ENCODE measurements at regions not wholly inside any gene's neighbourhood (a gene's known extent, or its start where the extent isn't known, plus 50 kb on each side); places are given as distances from the start of the nearest gene placed in this dataset.

- H3K27me3 ChIP-seq (replicated peaks; ENCODE audit: insufficient read depth, low read length), result no peaks in the 10 kb centered on the region
- H4K20me1 ChIP-seq (ENCODE audit: insufficient read depth, low read length), result no peaks in the 10 kb centered on the region
- no peak overlapping the region for H3K9ac ChIP-seq (ENCODE audit: low read length)
- H3K4me2 ChIP-seq (ENCODE audit: low read depth, low read length), result no peak overlapping the region
- H2AFZ ChIP-seq (ENCODE audit: low read length), result no peak overlapping the region
- no peak overlapping the region for H3K27ac ChIP-seq (ENCODE audit: low read length)
- H3K36me3 ChIP-seq (replicated peaks; ENCODE audit: insufficient read depth, low read length), result no peaks in the 10 kb centered on the region
- no peaks in the 10 kb centered on the region for H3F3A ChIP-seq (ENCODE audit: insufficient read depth, low read length)
- H3K4me3 ChIP-seq (ENCODE audit: low read length), result no peak overlapping the region
- H3K9me3 ChIP-seq (replicated peaks; ENCODE audit: insufficient read depth, low read length), result no peaks in the 10 kb centered on the region
- H3K4me1 ChIP-seq (ENCODE audit: low read length), result no peaks in the 10 kb centered on the region
- no peak for DNase-seq
- no peaks in the 10 kb centered on the region for H3K79me2 ChIP-seq (ENCODE audit: low read length)
- TF ChIP-seq CTCF (IDR thresholded peaks at IDR 0.05; ENCODE audit: low read length) (no peak), EZH2phosphoT487 (IDR thresholded peaks at IDR 0.05; ENCODE audit: low read length) (no peak), EZH2 (optimal IDR thresholded peaks at IDR 0.05; ENCODE audit: low read depth, low read length) (no peak)
- no peaks in the 10 kb centered on the region for H3K9me2 ChIP-seq (replicated peaks; ENCODE audit: insufficient read depth, low read length)
Observed at GRCh38 chr4:138655286-138655685, 360.3 kb upstream of the NOCT start.

- Histone ChIP-seq H3K36me3 (replicated peaks; ENCODE audit: insufficient read depth, low read length) (no peaks in the 10 kb centered on the region), H3K9me2 (replicated peaks; ENCODE audit: insufficient read depth, low read length) (no peaks in the 10 kb centered on the region), H3K4me2 (ENCODE audit: low read depth, low read length) (no peak overlapping the region), H3K4me3 (ENCODE audit: low read length) (no peak overlapping the region), H3K9ac (ENCODE audit: low read length) (no peak overlapping the region), H4K20me1 (ENCODE audit: insufficient read depth, low read length) (no peaks in the 10 kb centered on the region), H3K9me3 (replicated peaks; ENCODE audit: insufficient read depth, low read length) (no peaks in the 10 kb centered on the region), H3K79me2 (ENCODE audit: low read length) (no peaks in the 10 kb centered on the region), H2AFZ (ENCODE audit: low read length) (no peak overlapping the region), H3K27me3 (replicated peaks; ENCODE audit: insufficient read depth, low read length) (no peaks in the 10 kb centered on the region), H3K4me1 (ENCODE audit: low read length) (no peaks in the 10 kb centered on the region), H3K27ac (ENCODE audit: low read length) (no peak overlapping the region), H3F3A (ENCODE audit: insufficient read depth, low read length) (no peaks in the 10 kb centered on the region)
- no peak for TF ChIP-seq CTCF (IDR thresholded peaks at IDR 0.05; ENCODE audit: low read length)
- TF ChIP-seq EZH2phosphoT487 (IDR thresholded peaks at IDR 0.05; ENCODE audit: low read length), result no peak
- no peak for TF ChIP-seq EZH2 (optimal IDR thresholded peaks at IDR 0.05; ENCODE audit: low read depth, low read length)
- DNase-seq, result no peak
Observed at GRCh38 chr4:138650929-138651448, 364.6 kb upstream of the NOCT start.

- Histone ChIP-seq H3K27me3 (replicated peaks; ENCODE audit: insufficient read depth, low read length) (no peaks in the 10 kb centered on the region), H3K9me3 (replicated peaks; ENCODE audit: insufficient read depth, low read length) (no peaks in the 10 kb centered on the region), H4K20me1 (ENCODE audit: insufficient read depth, low read length) (no peaks in the 10 kb centered on the region), H3K9ac (ENCODE audit: low read length) (no peak overlapping the region), H3K4me3 (ENCODE audit: low read length) (no peak overlapping the region), H3K36me3 (replicated peaks; ENCODE audit: insufficient read depth, low read length) (no peaks in the 10 kb centered on the region), H3K4me2 (ENCODE audit: low read depth, low read length) (no peak overlapping the region), H3K27ac (ENCODE audit: low read length) (no peak overlapping the region), H3K79me2 (ENCODE audit: low read length) (no peaks in the 10 kb centered on the region), H2AFZ (ENCODE audit: low read length) (no peak overlapping the region), H3F3A (ENCODE audit: insufficient read depth, low read length) (no peaks in the 10 kb centered on the region), H3K9me2 (replicated peaks; ENCODE audit: insufficient read depth, low read length) (no peaks in the 10 kb centered on the region), H3K4me1 (ENCODE audit: low read length) (no peaks in the 10 kb centered on the region)
- no peak for DNase-seq
- no peak for TF ChIP-seq CTCF (IDR thresholded peaks at IDR 0.05; ENCODE audit: low read length)
- TF ChIP-seq EZH2 (optimal IDR thresholded peaks at IDR 0.05; ENCODE audit: low read depth, low read length), result no peak
- TF ChIP-seq EZH2phosphoT487 (IDR thresholded peaks at IDR 0.05; ENCODE audit: low read length), result no peak
Observed at GRCh38 chr4:138650495-138650894, 365.1 kb upstream of the NOCT start.
